Ishikawa (cell line): ENCODE measurements at regions not wholly inside any gene's neighbourhood (a gene's known extent, or its start where the extent isn't known, plus 50 kb on each side); places are given as distances from the start of the nearest gene placed in this dataset.

Experiments used
- CEBPB ChIP-seq: IDR thresholded peaks from 2 replicates; pipeline ENCODE4 v1.6.1; 2012
- EGR1 ChIP-seq: IDR thresholded peaks from 2 replicates; pipeline ENCODE4 v1.6.1; 2012
- EP300 ChIP-seq: IDR thresholded peaks from 2 replicates; pipeline ENCODE4 v1.6.1; 2012; ENCODE audit warnings: borderline replicate concordance
- NFIC ChIP-seq: IDR thresholded peaks from 2 replicates; pipeline ENCODE4 v1.6.1; 2012
- RAD21 ChIP-seq: IDR thresholded peaks from 2 replicates; pipeline ENCODE4 v1.6.1; 2012; ENCODE audit warnings: low read depth
- TAF1 ChIP-seq: IDR thresholded peaks from 2 replicates; pipeline ENCODE4 v1.6.1; 2012; ENCODE audit warnings: low read depth, mild to moderate bottlenecking
- TCF12 ChIP-seq: IDR thresholded peaks from 2 replicates; pipeline ENCODE4 v1.6.1; 2012; ENCODE audit warnings: low read depth
- TEAD4 ChIP-seq: IDR thresholded peaks from 2 replicates; pipeline ENCODE4 v1.6.1; 2012
- YY1 ChIP-seq: IDR thresholded peaks from 2 replicates; pipeline ENCODE4 v1.6.1; 2012; ENCODE audit warnings: low read depth
- TF ChIP-seq, protein P1 (sequence below): IDR thresholded peaks from 2 replicates; pipeline ENCODE4 v1.6.1; 2012
- TF ChIP-seq, protein P2 (sequence below): IDR thresholded peaks from 2 replicates; pipeline ENCODE4 v1.6.1; 2012; ENCODE audit warnings: low read depth, mild to moderate bottlenecking
- TF ChIP-seq, protein P3 (sequence below): IDR thresholded peaks from 2 replicates; pipeline ENCODE4 v1.6.1; 2012

DNA sequence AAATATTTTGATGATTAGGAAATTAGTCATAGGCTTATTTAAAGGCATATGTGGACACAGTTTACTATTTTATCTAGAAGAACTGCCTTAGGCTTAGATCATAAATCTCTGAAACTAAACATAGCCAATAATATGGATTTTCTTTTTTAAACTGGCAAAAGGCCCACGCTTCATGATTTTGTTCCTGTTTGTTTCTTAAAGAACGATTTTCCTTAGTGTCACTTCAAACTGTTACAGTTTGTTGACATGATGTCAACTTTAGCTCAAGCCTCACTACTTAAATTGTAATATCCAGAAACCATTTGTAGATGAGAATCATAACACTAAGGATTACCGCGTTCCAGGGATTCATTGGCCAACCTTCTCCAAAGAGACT is 322.6 kb downstream of the HHIPL2 start:
- TF ChIP-seq EGR1 (no peak), TEAD4 (no peak), TCF12 (no peak), YY1 (no peak), EP300 (no peak), NFIC (no peak), TAF1 (no peak), RAD21 (no peak), CEBPB (no peak)
- TF ChIP-seq, protein P1, sequence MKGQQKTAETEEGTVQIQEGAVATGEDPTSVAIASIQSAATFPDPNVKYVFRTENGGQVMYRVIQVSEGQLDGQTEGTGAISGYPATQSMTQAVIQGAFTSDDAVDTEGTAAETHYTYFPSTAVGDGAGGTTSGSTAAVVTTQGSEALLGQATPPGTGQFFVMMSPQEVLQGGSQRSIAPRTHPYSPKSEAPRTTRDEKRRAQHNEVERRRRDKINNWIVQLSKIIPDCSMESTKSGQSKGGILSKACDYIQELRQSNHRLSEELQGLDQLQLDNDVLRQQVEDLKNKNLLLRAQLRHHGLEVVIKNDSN, result no peak
- TF ChIP-seq, protein P2, sequence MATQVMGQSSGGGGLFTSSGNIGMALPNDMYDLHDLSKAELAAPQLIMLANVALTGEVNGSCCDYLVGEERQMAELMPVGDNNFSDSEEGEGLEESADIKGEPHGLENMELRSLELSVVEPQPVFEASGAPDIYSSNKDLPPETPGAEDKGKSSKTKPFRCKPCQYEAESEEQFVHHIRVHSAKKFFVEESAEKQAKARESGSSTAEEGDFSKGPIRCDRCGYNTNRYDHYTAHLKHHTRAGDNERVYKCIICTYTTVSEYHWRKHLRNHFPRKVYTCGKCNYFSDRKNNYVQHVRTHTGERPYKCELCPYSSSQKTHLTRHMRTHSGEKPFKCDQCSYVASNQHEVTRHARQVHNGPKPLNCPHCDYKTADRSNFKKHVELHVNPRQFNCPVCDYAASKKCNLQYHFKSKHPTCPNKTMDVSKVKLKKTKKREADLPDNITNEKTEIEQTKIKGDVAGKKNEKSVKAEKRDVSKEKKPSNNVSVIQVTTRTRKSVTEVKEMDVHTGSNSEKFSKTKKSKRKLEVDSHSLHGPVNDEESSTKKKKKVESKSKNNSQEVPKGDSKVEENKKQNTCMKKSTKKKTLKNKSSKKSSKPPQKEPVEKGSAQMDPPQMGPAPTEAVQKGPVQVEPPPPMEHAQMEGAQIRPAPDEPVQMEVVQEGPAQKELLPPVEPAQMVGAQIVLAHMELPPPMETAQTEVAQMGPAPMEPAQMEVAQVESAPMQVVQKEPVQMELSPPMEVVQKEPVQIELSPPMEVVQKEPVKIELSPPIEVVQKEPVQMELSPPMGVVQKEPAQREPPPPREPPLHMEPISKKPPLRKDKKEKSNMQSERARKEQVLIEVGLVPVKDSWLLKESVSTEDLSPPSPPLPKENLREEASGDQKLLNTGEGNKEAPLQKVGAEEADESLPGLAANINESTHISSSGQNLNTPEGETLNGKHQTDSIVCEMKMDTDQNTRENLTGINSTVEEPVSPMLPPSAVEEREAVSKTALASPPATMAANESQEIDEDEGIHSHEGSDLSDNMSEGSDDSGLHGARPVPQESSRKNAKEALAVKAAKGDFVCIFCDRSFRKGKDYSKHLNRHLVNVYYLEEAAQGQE, result no peak
- TF ChIP-seq, protein P3, sequence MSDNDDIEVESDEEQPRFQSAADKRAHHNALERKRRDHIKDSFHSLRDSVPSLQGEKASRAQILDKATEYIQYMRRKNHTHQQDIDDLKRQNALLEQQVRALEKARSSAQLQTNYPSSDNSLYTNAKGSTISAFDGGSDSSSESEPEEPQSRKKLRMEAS, result no peak
